Activated CD4-positive, alpha-beta T cell treated with anti-CD3 and anti-CD28 coated beads for 36 hours (primary cell): ENCODE measurements at regions not wholly inside any gene's neighbourhood (a gene's known extent, or its start where the extent isn't known, plus 50 kb on each side); places are given as distances from the start of the nearest gene placed in this dataset.
"Not testable (repeated sequence)": the region's sequence is repeated elsewhere in the genome, so short reads cannot be mapped to it uniquely, and the experiment has no call there.

Experiments
- ATAC-seq: fragments of 200-7000 bp; cut with Tn5 transposase; one replicate; pipeline ENCODE4 v1.10.0; 2021; ENCODE audit warnings: mild to moderate bottlenecking, moderate library complexity
- CTCF ChIA-PET: fragments of 350-600 bp; sonication (Branson Sonifier 250); formaldehyde crosslinking; loops from one replicate; lab custom pipeline; 2021; ENCODE audit warnings: antibody characterized with exemption; lab: Charles Lee
- POLR2A ChIA-PET: fragments of 350-600 bp; sonication (Branson Sonifier 250); formaldehyde crosslinking; loops from one replicate; lab custom pipeline; 2021; ENCODE audit warnings: antibody characterized with exemption, inconsistent platforms; lab: Charles Lee
- DNase-seq: peaks from one replicate; pipeline ENCODE4 v3.0.0-alpha.2; 2020
- H3K27ac Mint-ChIP-seq: one replicate; pipeline ENCODE4 v1.8.0; 2021; ENCODE audit warnings: mixed read lengths
- H3K27me3 Mint-ChIP-seq: one replicate; pipeline ENCODE4 v1.8.0; 2021; ENCODE audit warnings: mixed read lengths
- H3K36me3 Mint-ChIP-seq: one replicate; pipeline ENCODE4 v1.8.0; 2021; ENCODE audit warnings: low read depth, mixed read lengths
- H3K4me1 Mint-ChIP-seq: one replicate; pipeline ENCODE4 v1.8.0; 2021; ENCODE audit warnings: mixed read lengths
- H3K4me3 Mint-ChIP-seq: one replicate; pipeline ENCODE4 v1.8.0; 2021; ENCODE audit warnings: mild to moderate bottlenecking, moderate library complexity, mixed read lengths
- H3K9me3 Mint-ChIP-seq: one replicate; pipeline ENCODE4 v1.8.0; 2021; ENCODE audit warnings: low read depth, mixed read lengths
- intact Hi-C, 2 experiments: fragments of 100-400 bp; cut with DNase I in 1 of 2; cut with micrococcal nuclease in 1 of 2; formaldehyde crosslinking; loops; one replicate each; pipeline versions ENCODE4 v1.14.2 to v1.15.1; 2022 to 2024; cut with DNase I, micrococcal nuclease

GRCh38 chr2:160756481-160756880 is 262.9 kb upstream of the RBMS1 start:
- Mint-ChIP-seq H3K4me3 (no peak overlapping the region), H3K27me3 (no peaks in the 10 kb centered on the region), H3K36me3 (peaks cover 5% of the 10 kb centered on the region), H3K27ac (no peak overlapping the region), H3K9me3 (peaks cover 14% of the 10 kb centered on the region), H3K4me1 (peaks cover 4% of the 10 kb centered on the region)
- intact Hi-C loops, result no loop called here
- ATAC-seq (no peak), DNase-seq (no peak)
- ChIA-PET POLR2A (no interaction called here), CTCF (no interaction called here)

DNA sequence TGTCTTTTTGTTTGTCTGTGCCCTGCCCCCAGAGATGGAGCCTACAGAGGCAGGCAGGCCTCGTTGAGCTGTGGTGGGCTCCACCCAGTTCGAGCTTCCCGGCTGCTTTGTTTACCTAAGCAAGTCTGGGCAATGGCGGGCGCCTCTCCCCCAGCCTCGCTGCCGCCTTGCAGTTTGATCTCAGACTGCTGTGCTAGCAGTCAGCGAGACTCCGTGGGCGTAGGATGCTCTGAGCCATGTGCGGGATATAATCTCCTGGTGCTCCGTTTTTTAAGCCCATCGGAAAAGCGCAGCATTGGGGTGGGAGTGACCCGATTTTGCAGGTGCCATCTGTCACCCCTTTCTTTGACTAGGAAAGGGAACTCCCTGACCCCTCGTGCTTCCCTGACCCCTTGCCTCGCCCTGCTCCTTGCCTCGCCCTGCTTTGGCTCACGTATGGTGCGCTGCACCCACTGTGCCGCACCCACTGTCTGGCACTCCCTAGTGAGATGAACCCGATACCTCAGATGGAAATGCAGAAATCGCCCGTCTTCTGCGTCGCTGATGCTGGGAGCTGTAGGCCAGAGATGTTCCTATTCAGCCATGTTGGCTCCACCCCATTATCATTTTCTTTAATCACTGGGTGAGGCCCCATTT is 269.0 kb upstream of the RBMS1 start:
- ATAC-seq, H3K9me3 Mint-ChIP-seq, CTCF ChIA-PET, POLR2A ChIA-PET, H3K4me1 Mint-ChIP-seq, H3K27me3 Mint-ChIP-seq, DNase-seq, H3K27ac Mint-ChIP-seq, H3K4me3 Mint-ChIP-seq, intact Hi-C loops, H3K36me3 Mint-ChIP-seq: not testable (repeated sequence)

DNA sequence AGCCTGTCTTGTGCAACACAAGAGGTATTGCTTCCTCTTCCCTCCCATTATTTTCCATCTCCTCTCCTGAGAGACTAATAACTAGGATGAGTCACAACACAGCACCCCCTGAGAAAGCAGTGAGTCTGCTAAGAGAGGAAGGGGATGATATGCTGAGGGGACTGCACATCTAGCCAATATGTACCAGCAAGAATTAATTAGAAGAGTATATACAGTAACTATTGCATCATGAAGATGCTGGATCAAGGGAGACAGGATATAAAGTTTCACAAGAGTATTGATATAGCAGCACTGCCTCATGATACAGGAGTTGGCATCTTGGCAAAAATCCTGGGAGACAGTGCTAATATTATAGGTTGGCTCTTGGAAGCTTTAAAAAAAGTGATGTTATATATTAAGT is 289.9 kb upstream of the RBMS1 start:
- CTCF ChIA-PET, result no interaction called here
- Mint-ChIP-seq H3K4me1 (no peaks in the 10 kb centered on the region), H3K36me3 (no peaks in the 10 kb centered on the region)

DNA sequence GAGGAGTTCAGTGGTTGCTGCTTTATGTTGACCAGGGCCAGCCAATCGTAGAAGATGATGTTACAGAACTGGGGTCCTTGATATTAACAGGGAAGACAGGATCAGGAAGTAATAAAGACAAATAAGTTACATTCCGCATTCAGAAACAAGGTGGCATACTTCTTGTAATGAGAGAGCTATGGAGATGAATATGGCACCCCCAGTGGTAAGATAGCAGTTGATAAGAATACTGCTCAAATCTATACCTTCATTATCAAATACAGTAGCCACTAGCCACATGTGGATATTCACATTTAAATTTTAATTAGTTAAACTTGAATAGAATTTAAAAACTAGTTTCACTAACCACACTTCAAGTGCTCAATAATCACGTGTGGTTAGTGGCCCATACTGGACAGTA is 290.4 kb upstream of the RBMS1 start:
- CTCF ChIA-PET, result no interaction called here
- POLR2A ChIA-PET, result no interaction called here
- ATAC-seq, result no peak
- Mint-ChIP-seq H3K9me3 (peaks cover 9% of the 10 kb centered on the region), H3K27me3 (no peaks in the 10 kb centered on the region), H3K27ac (no peak overlapping the region), H3K4me3 (no peak overlapping the region), H3K4me1 (no peaks in the 10 kb centered on the region), H3K36me3 (no peaks in the 10 kb centered on the region)
- intact Hi-C loops, result no loop called here
- no peak for DNase-seq

More for the DNA sequence above, 289.9 kb upstream of the RBMS1 start:
- intact Hi-C loops, result no loop called here
- H3K27ac Mint-ChIP-seq, result no peak overlapping the region
- POLR2A ChIA-PET, result no interaction called here
- DNase-seq, result no peak
- ATAC-seq, result no peak
- H3K4me3 Mint-ChIP-seq, result no peak overlapping the region
- H3K27me3 Mint-ChIP-seq, result no peaks in the 10 kb centered on the region
- peaks cover 10% of the 10 kb centered on the region for H3K9me3 Mint-ChIP-seq

- H3K27ac Mint-ChIP-seq, result no peak overlapping the region
- H3K27me3 Mint-ChIP-seq, result no peaks in the 10 kb centered on the region
- ATAC-seq (no peak), DNase-seq (no peak)
- intact Hi-C loops, result no loop called here
- no peaks in the 10 kb centered on the region for H3K9me3 Mint-ChIP-seq
- H3K4me1 Mint-ChIP-seq, result no peaks in the 10 kb centered on the region
- ChIA-PET CTCF (interaction anchor here (0.7 kb wide), 1 partner anchor 316 kb away, joined by 3 read pairs; no protein-coding TSS in a partner anchor), POLR2A (no interaction called here)
- H3K36me3 Mint-ChIP-seq, result no peaks in the 10 kb centered on the region
- no peak overlapping the region for H3K4me3 Mint-ChIP-seq
Observed at GRCh38 chr2:160790738-160791137, 297.1 kb upstream of the RBMS1 start.

- DNase-seq (no peak), ATAC-seq (no peak)
- Mint-ChIP-seq H3K27me3 (no peaks in the 10 kb centered on the region), H3K4me1 (no peaks in the 10 kb centered on the region), H3K9me3 (no peaks in the 10 kb centered on the region), H3K36me3 (no peaks in the 10 kb centered on the region), H3K4me3 (no peak overlapping the region), H3K27ac (no peak overlapping the region)
- intact Hi-C loops, result no loop called here
- ChIA-PET POLR2A (no interaction called here), CTCF (interaction anchor here (0.6 kb wide), 1 partner anchor 38 kb away, joined by 3 read pairs; no protein-coding TSS in a partner anchor)
Observed at GRCh38 chr2:160791884-160792283, 298.3 kb upstream of the RBMS1 start.

DNA sequence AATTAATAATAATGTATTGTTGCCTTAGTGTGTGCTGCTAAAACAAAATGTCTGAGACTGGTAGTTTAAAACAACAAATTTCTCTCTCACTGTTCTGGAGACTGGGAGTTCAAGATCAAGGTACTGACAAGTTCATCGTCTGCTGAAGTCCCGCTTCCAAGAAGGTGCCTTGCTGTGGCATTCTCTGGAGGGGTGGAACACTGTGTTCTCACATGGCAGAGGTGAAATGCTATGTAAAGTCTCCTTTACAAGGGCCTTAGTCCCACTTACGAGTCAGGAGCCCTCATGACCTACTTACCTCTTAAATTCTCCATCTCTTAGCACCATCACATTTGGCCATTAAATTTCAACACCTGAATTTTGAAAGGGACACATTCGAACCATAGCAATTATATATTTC is 299.2 kb upstream of the RBMS1 start:
- Mint-ChIP-seq H3K9me3 (peaks cover 3% of the 10 kb centered on the region), H3K27ac (no peak overlapping the region), H3K27me3 (no peaks in the 10 kb centered on the region), H3K4me3 (no peak overlapping the region), H3K4me1 (no peaks in the 10 kb centered on the region), H3K36me3 (no peaks in the 10 kb centered on the region)
- ChIA-PET CTCF (interaction anchor here (0.7 kb wide), 1 partner anchor 1496 kb away, joined by 3 read pairs; no protein-coding TSS in a partner anchor), POLR2A (no interaction called here)
- intact Hi-C loops, result no loop called here
- no peak for DNase-seq
- no peak for ATAC-seq

DNA sequence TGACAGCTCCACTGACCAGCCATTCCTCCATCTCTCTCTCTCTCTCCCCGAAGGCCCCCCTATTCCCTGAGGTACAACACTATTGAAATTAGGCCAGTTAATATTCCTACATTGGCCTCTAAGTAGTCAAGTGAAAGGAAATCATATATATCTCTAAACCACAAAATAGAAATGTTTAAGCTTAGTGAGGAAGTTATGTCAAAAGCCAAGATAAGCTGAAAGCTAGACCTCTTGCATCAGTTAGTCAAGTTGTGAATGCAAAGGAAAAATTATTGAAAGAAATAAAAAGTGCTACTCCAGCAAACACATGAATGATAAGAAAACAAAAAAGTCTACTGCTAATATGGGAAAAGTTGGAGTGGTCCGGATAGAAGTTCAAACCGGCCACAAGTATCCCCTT is 301.3 kb upstream of the RBMS1 start:
- H3K27me3 Mint-ChIP-seq, result no peaks in the 10 kb centered on the region
- no peak for ATAC-seq
- DNase-seq, result no peak
- no peak overlapping the region for H3K27ac Mint-ChIP-seq
- CTCF ChIA-PET, result interaction anchor here (0.7 to 1.9 kb wide), 2 partner anchors 9 to 269 kb away, joined by 3 to 5 read pairs; no protein-coding TSS in a partner anchor
- POLR2A ChIA-PET, result no interaction called here
- intact Hi-C loops, result no loop called here
- no peak overlapping the region for H3K4me3 Mint-ChIP-seq
- no peaks in the 10 kb centered on the region for H3K4me1 Mint-ChIP-seq
- peaks cover 8% of the 10 kb centered on the region for H3K9me3 Mint-ChIP-seq
- H3K36me3 Mint-ChIP-seq, result no peaks in the 10 kb centered on the region

DNA sequence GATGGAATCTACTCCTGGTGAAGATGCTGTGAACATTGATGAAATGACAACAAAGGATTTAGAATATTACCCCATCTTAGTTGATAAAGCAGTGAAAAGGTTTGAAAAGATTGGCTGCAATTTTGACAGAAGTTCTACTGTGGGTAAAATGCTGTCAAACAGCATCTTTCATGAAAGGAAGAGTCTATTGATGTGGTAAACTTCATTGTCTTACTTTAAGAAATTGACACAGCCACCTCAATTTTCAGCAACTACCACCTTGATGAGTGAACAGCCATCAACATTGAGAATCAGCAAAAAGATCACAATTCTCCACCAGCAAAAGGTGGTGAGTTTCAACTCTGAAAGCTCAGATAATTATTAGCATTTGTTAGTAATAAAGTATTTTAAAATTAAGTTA is 310.3 kb upstream of the RBMS1 start:
- ATAC-seq, result no peak
- CTCF ChIA-PET, result interaction anchor here (0.6 kb wide), 1 partner anchor 648 kb away, joined by 3 read pairs; no protein-coding TSS in a partner anchor

DNA sequence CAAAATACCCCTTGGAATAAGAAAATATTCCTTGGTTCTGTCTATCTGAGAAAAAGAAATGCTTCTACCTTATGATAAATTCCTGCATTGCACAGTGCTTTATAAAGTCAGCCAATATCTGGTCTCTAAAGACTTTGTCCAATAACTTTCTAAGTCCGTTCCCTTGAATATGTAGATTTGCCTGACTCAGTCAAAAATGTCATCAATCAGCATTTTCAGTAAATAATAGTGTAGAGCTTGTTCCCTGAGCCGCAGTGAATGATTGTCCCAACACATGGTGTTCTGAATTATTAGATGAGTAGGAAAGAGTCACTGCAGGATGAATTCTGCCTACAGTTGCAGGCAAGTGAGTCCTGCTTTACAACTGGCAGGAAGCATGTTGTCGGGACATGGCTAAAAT is 316.8 kb upstream of the RBMS1 start:
- H3K27me3 Mint-ChIP-seq, result peaks cover 6% of the 10 kb centered on the region
- H3K4me1 Mint-ChIP-seq, result no peaks in the 10 kb centered on the region
- ATAC-seq (no peak), DNase-seq (no peak)
- H3K27ac Mint-ChIP-seq, result no peak overlapping the region
- H3K9me3 Mint-ChIP-seq, result no peaks in the 10 kb centered on the region
- ChIA-PET CTCF (no interaction called here), POLR2A (no interaction called here)
- intact Hi-C loops, result no loop called here
- no peak overlapping the region for H3K4me3 Mint-ChIP-seq
- H3K36me3 Mint-ChIP-seq, result no peaks in the 10 kb centered on the region

More for the DNA sequence above, 310.3 kb upstream of the RBMS1 start:
- Mint-ChIP-seq H3K4me3 (no peak overlapping the region), H3K4me1 (peaks cover 6% of the 10 kb centered on the region), H3K27me3 (no peaks in the 10 kb centered on the region), H3K9me3 (peaks cover under 1% of the 10 kb centered on the region), H3K27ac (no peak overlapping the region), H3K36me3 (no peaks in the 10 kb centered on the region)
- POLR2A ChIA-PET, result no interaction called here
- intact Hi-C loops, result no loop called here
- DNase-seq, result no peak

- no peak for ATAC-seq
- Mint-ChIP-seq H3K4me3 (no peak overlapping the region), H3K4me1 (no peaks in the 10 kb centered on the region), H3K27me3 (peaks cover 6% of the 10 kb centered on the region), H3K9me3 (no peaks in the 10 kb centered on the region), H3K36me3 (no peaks in the 10 kb centered on the region), H3K27ac (no peak overlapping the region)
- no peak for DNase-seq
- POLR2A ChIA-PET, result no interaction called here
- CTCF ChIA-PET, result interaction anchor here (0.9 kb wide), 1 partner anchor 23 kb away, joined by 3 read pairs; no protein-coding TSS in a partner anchor
- intact Hi-C loops, result no loop called here
Observed at GRCh38 chr2:160812830-160813505, 319.4 kb upstream of the RBMS1 start.

GRCh38 chr2:160813506-160813858 is 319.9 kb upstream of the RBMS1 start:
- Mint-ChIP-seq H3K4me1 (no peaks in the 10 kb centered on the region), H3K4me3 (no peak overlapping the region), H3K27ac (no peak overlapping the region), H3K36me3 (no peaks in the 10 kb centered on the region), H3K9me3 (no peaks in the 10 kb centered on the region), H3K27me3 (peaks cover 6% of the 10 kb centered on the region)
- DNase-seq (no peak), ATAC-seq (no peak)
- CTCF ChIA-PET, result no interaction called here
- POLR2A ChIA-PET, result no interaction called here
- intact Hi-C loops, result no loop called here
